H1 (cell line): ENCODE measurements at regions not wholly inside any gene's neighbourhood (a gene's known extent, or its start where the extent isn't known, plus 50 kb on each side); places are given as distances from the start of the nearest gene placed in this dataset.

Experiments
- CBX8 ChIP-seq: fragments of 300-800, 300-1000 bp; sonication (generic); IDR thresholded peaks from 2 replicates; pipeline ENCODE4 v1.7.1; 2016; ENCODE audit warnings: low read depth, low read length, borderline replicate concordance
- JUND ChIP-seq: IDR thresholded peaks from 2 replicates; pipeline ENCODE4 v1.6.1; 2011; ENCODE audit warnings: mild to moderate bottlenecking, improper control_type of control experiment, low read length
- SRF ChIP-seq: IDR thresholded peaks from 2 replicates; pipeline ENCODE4 v1.6.1; 2011; ENCODE audit warnings: mild to moderate bottlenecking, low read depth, low read length, moderate library complexity
- TF ChIP-seq, protein P1 (sequence below): IDR thresholded peaks from 2 replicates; pipeline ENCODE4 v1.6.1; 2011; ENCODE audit warnings: low read depth, mild to moderate bottlenecking, low read length; ENCODE audit not compliant: insufficient read depth

DNA sequence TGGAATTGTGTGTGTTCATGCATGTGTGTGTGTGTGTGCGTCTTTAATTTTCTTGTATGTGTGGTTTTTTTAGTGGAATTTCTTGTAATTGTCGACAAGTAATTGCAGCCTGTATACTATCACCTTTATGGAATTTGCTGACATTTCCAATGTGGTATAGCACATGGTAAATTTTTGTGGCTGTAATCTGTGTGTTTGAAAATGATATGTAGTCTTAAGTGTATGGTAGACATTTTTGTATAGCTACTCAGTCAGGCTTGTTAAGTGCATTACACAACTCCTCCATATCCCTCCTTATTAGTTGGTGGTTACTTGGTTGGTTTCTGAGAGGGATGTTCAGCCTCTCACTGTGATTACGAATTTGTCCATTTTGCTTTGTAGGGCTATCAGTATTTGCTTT, 384.5 kb upstream of the HSF2 start (continued):
- TF ChIP-seq, protein P1, sequence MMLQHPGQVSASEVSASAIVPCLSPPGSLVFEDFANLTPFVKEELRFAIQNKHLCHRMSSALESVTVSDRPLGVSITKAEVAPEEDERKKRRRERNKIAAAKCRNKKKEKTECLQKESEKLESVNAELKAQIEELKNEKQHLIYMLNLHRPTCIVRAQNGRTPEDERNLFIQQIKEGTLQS, result no peak
- TF ChIP-seq JUND (no peak), SRF (no peak), CBX8 (no peak)
